NCI-H1417 treated with DMSO at 0.1 percent for 48 hours (cell line): ENCODE measurements at regions not wholly inside any gene's neighbourhood (a gene's known extent, or its start where the extent isn't known, plus 50 kb on each side); places are given as distances from the start of the nearest gene placed in this dataset.
"Not testable (repeated sequence)": the region's sequence is repeated elsewhere in the genome, so short reads cannot be mapped to it uniquely, and the experiment has no call there.

Source experiments
- DNase-seq: peaks from one replicate; lab custom pipeline; 2025; lab: John Stamatoyannopoulos, UW

- DNase-seq = no peak
Measured at GRCh38 chr7:54898659-54899340, 120.0 kb upstream of the EGFR start.

GRCh38 chr7:54901840-54902239 lies 117.0 kb upstream of the EGFR start:
- no peak for DNase-seq

- DNase-seq = no peak
Measured at GRCh38 chr7:54904130-54904529, 114.7 kb upstream of the EGFR start.

GRCh38 chr7:54904986-54905385 lies 113.8 kb upstream of the EGFR start:
- no peak for DNase-seq

GRCh38 chr7:54906963-54907362 lies 111.9 kb upstream of the EGFR start:
- DNase-seq = no peak

GRCh38 chr7:54907981-54908380 lies 110.8 kb upstream of the EGFR start:
- no peak for DNase-seq

- no peak for DNase-seq
Measured at GRCh38 chr7:54908760-54909438, 109.9 kb upstream of the EGFR start.

- DNase-seq = no peak
Measured at GRCh38 chr7:54915870-54916598, 102.8 kb upstream of the EGFR start.

GRCh38 chr7:54917613-54918391 lies 101.0 kb upstream of the EGFR start:
- no peak for DNase-seq

- no peak for DNase-seq
Measured at GRCh38 chr7:54921116-54921515, 97.7 kb upstream of the EGFR start.

GRCh38 chr7:54931532-54931931 lies 87.3 kb upstream of the EGFR start:
- DNase-seq = no peak

- no peak for DNase-seq
Measured at GRCh38 chr7:54932818-54933543, 85.8 kb upstream of the EGFR start.

- no peak for DNase-seq
Measured at GRCh38 chr7:54933643-54934042, 85.2 kb upstream of the EGFR start.

GRCh38 chr7:54940748-54941147 lies 78.1 kb upstream of the EGFR start:
- no peak for DNase-seq

- no peak for DNase-seq
Measured at GRCh38 chr7:54944179-54944578, 74.6 kb upstream of the EGFR start.

- no peak for DNase-seq
Measured at GRCh38 chr7:54946271-54946670, 72.5 kb upstream of the EGFR start.

GRCh38 chr7:54946764-54947163 lies 72.1 kb upstream of the EGFR start:
- DNase-seq = no peak

GRCh38 chr7:54947266-54947665 lies 71.6 kb upstream of the EGFR start:
- DNase-seq = no peak

GRCh38 chr7:54949514-54949913 lies 69.3 kb upstream of the EGFR start:
- DNase-seq = not testable (repeated sequence)

- DNase-seq = no peak
Measured at GRCh38 chr7:54955296-54955695, 63.5 kb upstream of the EGFR start.

GRCh38 chr7:54955696-54956420 lies 63.0 kb upstream of the EGFR start:
- no peak for DNase-seq
